Stimulated activated CD8-positive, alpha-beta memory T cell treated with anti-CD3 and anti-CD28 coated beads, Interleukin-12 subunit alpha, Interleukin-12 subunit beta, amount 100 ng/mL, for 4 hours (primary cell): ENCODE measurements at regions not wholly inside any gene's neighbourhood (a gene's known extent, or its start where the extent isn't known, plus 50 kb on each side); places are given as distances from the start of the nearest gene placed in this dataset.

Source experiments
- DNase-seq: peaks from one replicate; pipeline ENCODE4 v3.0.0-alpha.2; 2020; ENCODE audit warnings: low read depth

GRCh38 chr13:74000876-74001275 lies 133.3 kb downstream of the KLF12 start:
- DNase-seq, result no peak

GRCh38 chr13:73998631-73999030 lies 135.6 kb downstream of the KLF12 start:
- no peak for DNase-seq

- DNase-seq, result no peak
These were observed 136.2 kb downstream of the KLF12 start for GRCh38 chr13:73997964-73998363.

GRCh38 chr13:73996569-73996968 lies 137.6 kb downstream of the KLF12 start:
- no peak for DNase-seq

GRCh38 chr13:73995736-73996135 lies 138.5 kb downstream of the KLF12 start:
- DNase-seq, result no peak

- no peak for DNase-seq
These were observed 140.5 kb downstream of the KLF12 start for GRCh38 chr13:73993661-73994060.

GRCh38 chr13:73991884-73992283 lies 142.3 kb downstream of the KLF12 start:
- no peak for DNase-seq

GRCh38 chr13:73991384-73991783 lies 142.8 kb downstream of the KLF12 start:
- no peak for DNase-seq

GRCh38 chr13:73989244-73989843 lies 144.9 kb downstream of the KLF12 start:
- no peak for DNase-seq

GRCh38 chr13:73988461-73988860 lies 145.7 kb downstream of the KLF12 start:
- no peak for DNase-seq

GRCh38 chr13:73987618-73988017 lies 146.6 kb downstream of the KLF12 start:
- no peak for DNase-seq

GRCh38 chr13:73985783-73986182 lies 148.4 kb downstream of the KLF12 start:
- no peak for DNase-seq

- DNase-seq, result peak; percentile 46
These were observed 149.1 kb downstream of the KLF12 start for GRCh38 chr13:73984949-73985691.

GRCh38 chr13:73984201-73984600 lies 150.0 kb downstream of the KLF12 start:
- no peak for DNase-seq

- no peak for DNase-seq
These were observed 151.1 kb downstream of the KLF12 start for GRCh38 chr13:73983109-73983508.

- DNase-seq, result no peak
These were observed 152.6 kb downstream of the KLF12 start for GRCh38 chr13:73981595-73981994.

GRCh38 chr13:73975767-73976166 lies 158.4 kb downstream of the KLF12 start:
- DNase-seq, result no peak

- DNase-seq, result no peak
These were observed 160.2 kb downstream of the KLF12 start for GRCh38 chr13:73974051-73974450.

- DNase-seq, result no peak
These were observed 161.0 kb downstream of the KLF12 start for GRCh38 chr13:73973156-73973555.

- DNase-seq, result no peak
These were observed 161.7 kb downstream of the KLF12 start for GRCh38 chr13:73972545-73972944.

- no peak for DNase-seq
These were observed 162.7 kb downstream of the KLF12 start for GRCh38 chr13:73971481-73971880.

- no peak for DNase-seq
These were observed 163.7 kb downstream of the KLF12 start for GRCh38 chr13:73970421-73971055.

GRCh38 chr13:73967397-73968165 lies 166.6 kb downstream of the KLF12 start:
- DNase-seq, result no peak
